ENCODE measurements at regions not wholly inside any gene's neighbourhood (a gene's known extent, or its start where the extent isn't known, plus 50 kb on each side); places are given as distances from the start of the nearest gene placed in this dataset.

DNA sequence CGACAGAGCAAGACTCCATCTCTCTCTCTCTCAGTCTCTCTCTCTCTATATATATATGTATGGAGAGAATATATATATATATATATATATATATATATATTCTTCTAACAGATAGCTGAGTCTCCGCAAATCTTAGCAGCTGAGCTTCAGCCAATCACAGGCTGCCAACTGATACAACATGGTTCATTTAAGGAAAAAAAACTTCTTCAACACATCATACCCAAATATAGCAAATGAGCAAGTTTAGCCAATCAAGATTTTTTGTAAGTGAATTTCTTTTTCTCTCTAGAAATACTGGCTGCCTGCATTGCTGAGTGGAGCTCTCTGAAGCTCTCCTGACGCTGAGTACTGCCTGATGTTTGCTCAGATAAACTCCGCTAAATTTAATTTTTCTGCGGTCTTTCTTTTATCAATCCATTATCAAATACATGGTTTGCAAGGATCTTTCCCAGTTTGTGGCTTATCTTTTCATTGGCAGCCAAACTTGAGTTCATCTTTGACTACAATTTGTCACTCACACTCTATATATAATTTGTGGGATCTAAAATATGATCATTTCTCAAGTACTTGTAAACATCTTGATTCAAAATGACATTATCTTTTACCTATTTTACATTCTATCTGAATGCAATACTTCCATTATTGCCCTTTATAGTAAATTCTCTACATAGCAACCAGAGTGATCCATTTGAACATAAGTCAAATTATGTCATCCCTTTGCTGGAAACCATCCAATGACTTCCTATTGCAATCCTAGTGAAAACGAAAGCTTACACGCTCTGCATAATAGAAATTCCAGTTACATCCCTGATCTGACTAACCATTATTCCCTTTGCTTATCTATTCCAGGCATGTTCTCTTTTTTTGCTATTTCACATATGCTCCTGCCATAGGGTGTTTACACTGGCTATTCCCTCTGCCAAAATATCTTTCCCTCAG, 2131.7 kb downstream of the MRPL39 start:
- H3K9me3 Mint-ChIP-seq (ENCODE audit: low read depth) = peaks cover 2% of the 10 kb centered on the region
- ATAC-seq (no peak), DNase-seq (no peak)
- CTCF ChIA-PET = no interaction called here
- H3K36me3 Mint-ChIP-seq = no peaks in the 10 kb centered on the region
- no peak overlapping the region for H3K4me3 Mint-ChIP-seq
- no peaks in the 10 kb centered on the region for H3K4me1 Mint-ChIP-seq
- H3K27ac Mint-ChIP-seq = no peak overlapping the region
- H3K27me3 Mint-ChIP-seq = no peaks in the 10 kb centered on the region

DNA sequence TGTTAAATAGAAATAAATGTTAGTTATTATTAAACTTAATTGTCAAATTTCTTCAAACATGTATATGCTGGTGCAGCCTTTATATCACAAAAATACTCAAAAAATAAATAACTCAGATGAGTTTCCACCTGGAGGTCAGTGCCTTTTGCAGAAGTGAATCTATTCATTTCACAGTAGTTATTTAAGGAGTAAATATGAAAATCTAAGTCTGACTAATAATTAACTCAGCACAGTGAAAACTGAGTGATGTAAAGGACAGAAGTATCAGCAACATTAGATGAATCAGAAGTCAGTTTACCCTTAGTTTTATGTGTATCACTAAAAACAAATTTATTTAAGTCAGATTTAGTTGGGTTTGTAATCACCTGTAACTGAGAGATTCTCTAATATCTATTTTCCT, 2135.4 kb downstream of the MRPL39 start:
- DNase-seq (no peak), ATAC-seq (no peak)
- H3K9me3 Mint-ChIP-seq (ENCODE audit: low read depth) = peaks cover 4% of the 10 kb centered on the region
- CTCF ChIA-PET = no interaction called here
- no peaks in the 10 kb centered on the region for H3K27me3 Mint-ChIP-seq
- no peak overlapping the region for H3K4me3 Mint-ChIP-seq
- no peak overlapping the region for H3K27ac Mint-ChIP-seq
- H3K36me3 Mint-ChIP-seq = no peaks in the 10 kb centered on the region
- no peaks in the 10 kb centered on the region for H3K4me1 Mint-ChIP-seq

DNA sequence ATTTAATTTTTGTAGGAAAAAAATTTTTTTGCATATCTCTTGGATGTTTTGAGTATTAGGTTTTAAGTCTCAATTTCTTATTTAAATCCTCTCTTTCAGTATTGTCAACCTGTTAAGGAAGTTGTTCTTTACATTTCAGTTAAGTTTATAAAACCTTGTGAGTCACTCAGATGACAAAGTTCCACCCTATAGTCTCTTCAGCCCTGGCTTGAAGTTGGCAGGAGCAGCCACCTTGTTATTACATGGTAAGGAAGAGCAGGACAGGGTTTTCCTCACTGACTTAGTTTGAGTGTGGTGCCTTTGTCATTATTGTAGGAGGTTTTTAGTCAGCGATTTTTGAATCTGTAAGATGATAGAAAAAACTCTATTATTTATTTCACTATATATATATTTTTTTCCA, 2143.9 kb downstream of the MRPL39 start:
- no peak overlapping the region for H3K27ac Mint-ChIP-seq
- DNase-seq = no peak
- no peaks in the 10 kb centered on the region for H3K4me1 Mint-ChIP-seq
- peaks cover 2% of the 10 kb centered on the region for H3K9me3 Mint-ChIP-seq (ENCODE audit: low read depth)
- no peak overlapping the region for H3K4me3 Mint-ChIP-seq
- ATAC-seq = no peak
- H3K36me3 Mint-ChIP-seq = no peaks in the 10 kb centered on the region
- H3K27me3 Mint-ChIP-seq = no peaks in the 10 kb centered on the region
- CTCF ChIA-PET = no interaction called here

DNA sequence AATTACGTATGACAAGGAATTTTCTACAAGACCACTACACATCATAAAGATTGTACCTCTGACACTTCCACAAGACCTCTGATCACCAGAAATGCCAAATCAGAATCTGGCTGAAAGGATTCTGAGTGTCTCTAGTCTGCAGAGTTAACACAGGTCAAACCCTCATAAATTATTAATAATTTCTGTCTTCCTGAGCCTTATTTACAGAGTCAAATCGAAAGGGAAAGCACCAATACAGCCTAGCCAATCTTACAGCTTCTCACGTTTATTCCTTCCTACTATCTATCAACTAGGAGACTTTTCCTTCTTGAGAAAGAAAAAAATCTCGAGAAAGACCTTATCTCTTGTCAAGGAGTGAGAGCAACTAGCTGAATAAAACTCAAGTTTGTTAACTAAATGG, 2151.6 kb downstream of the MRPL39 start:
- H3K4me1 Mint-ChIP-seq = no peaks in the 10 kb centered on the region
- H3K4me3 Mint-ChIP-seq = no peak overlapping the region
- no peak for DNase-seq
- no peak overlapping the region for H3K27ac Mint-ChIP-seq
- ATAC-seq = no peak
- peaks cover 2% of the 10 kb centered on the region for H3K9me3 Mint-ChIP-seq (ENCODE audit: low read depth)
- no peaks in the 10 kb centered on the region for H3K27me3 Mint-ChIP-seq
- CTCF ChIA-PET = no interaction called here
- no peaks in the 10 kb centered on the region for H3K36me3 Mint-ChIP-seq

DNA sequence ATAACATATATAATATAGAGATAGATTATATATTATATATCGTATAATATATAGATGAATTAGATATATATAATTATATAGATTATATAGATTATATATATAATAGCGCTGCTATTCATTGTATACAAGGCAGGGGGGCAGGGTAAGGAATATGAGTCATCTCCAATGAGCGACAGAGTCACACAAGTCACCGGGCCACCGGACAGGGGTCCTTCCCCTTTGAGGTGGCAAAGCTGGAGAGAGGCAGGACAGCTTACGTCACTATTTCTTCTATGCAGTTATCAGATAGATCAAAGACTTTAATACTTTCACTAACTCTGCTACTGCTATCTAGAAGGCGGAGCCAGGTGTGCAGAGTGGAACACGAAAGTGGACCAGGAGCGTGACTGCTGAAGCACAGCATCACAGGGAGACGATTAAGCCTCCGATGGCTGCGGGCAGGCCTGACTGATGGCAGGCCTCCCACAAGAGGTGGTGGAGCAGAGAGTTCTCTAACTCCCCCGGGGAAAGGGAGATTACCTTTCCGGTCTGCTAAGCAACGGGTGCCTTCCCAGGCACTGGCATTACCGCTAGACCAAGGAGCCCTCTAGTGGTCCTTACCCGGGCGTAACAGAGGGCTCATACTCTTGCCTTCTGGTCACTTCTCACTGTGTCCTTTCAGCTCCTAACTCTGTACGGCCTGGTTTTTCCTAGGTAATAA, 2154.7 kb downstream of the MRPL39 start:
- no peak for ATAC-seq
- Mint-ChIP-seq H3K4me3 (no peak overlapping the region), H3K36me3 (no peaks in the 10 kb centered on the region), H3K27ac (no peak overlapping the region), H3K9me3 (ENCODE audit: low read depth) (peaks cover 2% of the 10 kb centered on the region), H3K27me3 (no peaks in the 10 kb centered on the region), H3K4me1 (no peaks in the 10 kb centered on the region)
- no peak for DNase-seq
- CTCF ChIA-PET = no interaction called here

DNA sequence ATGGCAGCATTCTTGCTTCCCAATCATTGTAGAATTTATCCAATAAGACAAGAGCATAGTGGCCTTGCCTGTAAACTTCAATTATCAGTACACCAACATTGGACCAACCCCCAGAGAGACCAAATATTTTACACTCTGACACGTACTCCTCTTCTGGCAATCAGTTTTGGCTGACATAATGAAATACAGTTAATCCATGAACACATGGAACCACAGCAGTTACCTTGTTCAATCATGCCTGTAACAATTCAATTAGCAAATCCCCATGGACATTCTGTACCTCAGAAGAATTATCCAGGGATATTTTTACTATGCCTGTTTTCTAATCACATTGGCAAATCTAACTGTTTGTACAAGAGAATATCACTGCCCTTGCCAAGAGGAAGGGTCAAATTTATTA, 2162.0 kb downstream of the MRPL39 start:
- no peak for DNase-seq
- Mint-ChIP-seq H3K4me1 (no peaks in the 10 kb centered on the region), H3K27ac (no peak overlapping the region), H3K4me3 (no peak overlapping the region), H3K36me3 (no peaks in the 10 kb centered on the region), H3K9me3 (ENCODE audit: low read depth) (no peaks in the 10 kb centered on the region), H3K27me3 (no peaks in the 10 kb centered on the region)
- no peak for ATAC-seq
- CTCF ChIA-PET = no interaction called here

DNA sequence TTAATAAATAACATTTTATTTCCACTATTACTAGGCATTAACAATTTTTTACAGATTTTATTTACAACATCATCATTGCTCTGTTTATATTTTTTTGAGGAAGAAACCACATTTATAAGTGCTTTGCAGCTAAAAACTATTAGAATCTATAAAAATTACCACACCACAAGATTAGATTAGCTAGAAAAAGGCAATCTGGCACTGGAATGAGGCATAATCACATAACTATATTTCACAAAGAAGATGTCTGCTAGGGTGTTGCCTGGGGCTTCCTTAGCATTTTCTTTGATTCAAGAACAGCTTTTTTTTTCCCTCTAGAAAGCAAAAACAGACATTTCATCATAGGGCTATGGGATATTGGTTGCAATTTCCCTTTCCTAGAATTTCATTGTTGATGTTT, 2169.2 kb downstream of the MRPL39 start:
- DNase-seq (no peak), ATAC-seq (no peak)
- no peaks in the 10 kb centered on the region for H3K36me3 Mint-ChIP-seq
- no peak overlapping the region for H3K27ac Mint-ChIP-seq
- H3K4me1 Mint-ChIP-seq = no peaks in the 10 kb centered on the region
- CTCF ChIA-PET = no interaction called here
- no peak overlapping the region for H3K4me3 Mint-ChIP-seq
- H3K9me3 Mint-ChIP-seq (ENCODE audit: low read depth) = peaks cover 5% of the 10 kb centered on the region
- H3K27me3 Mint-ChIP-seq = no peaks in the 10 kb centered on the region

DNA sequence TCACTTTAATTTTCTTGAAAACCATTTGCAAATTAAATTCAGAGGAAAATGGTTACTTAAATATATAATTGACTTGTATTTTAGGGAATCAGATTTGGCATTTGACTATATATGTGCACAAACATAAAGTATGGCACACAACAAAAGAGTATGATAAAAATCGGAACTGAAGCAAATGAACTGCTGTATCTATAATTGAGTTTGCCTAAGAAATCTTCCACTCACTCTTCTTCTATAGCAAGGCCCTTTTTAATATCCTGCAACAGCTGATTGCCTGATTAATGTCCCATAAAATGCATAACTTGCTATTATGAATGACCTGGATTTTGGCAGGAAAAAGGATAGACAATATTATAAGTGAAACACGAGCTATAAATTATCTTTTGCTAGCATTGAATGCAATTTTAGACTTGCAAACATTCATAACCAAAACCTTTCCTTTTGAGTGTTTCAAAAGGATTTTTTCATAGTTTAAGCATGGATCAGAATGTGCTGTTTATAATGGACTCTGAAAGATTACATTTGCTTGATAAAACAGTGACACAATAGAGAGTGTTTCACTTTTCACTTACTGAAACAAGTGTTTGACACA, 2204.3 kb downstream of the MRPL39 start:
- H3K36me3 Mint-ChIP-seq = no peaks in the 10 kb centered on the region

DNA sequence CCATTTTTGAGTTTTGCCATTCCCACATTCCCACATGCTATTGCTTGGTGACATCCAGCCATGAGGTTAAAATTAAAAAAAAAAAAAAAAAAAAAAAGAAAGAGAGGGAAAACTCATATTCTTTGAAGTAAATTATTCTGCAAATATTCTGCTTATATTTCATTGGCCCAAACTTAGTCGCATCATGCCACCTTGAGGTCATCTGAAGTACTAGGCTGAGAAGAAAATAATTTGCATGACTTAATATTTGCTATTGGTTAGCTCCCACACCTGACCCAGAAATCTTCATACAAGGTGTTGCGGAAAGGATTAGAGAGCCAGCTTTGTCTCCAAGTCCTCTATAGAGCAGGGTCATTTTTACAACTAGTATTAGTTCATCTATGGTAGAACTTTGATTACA, 2206.0 kb downstream of the MRPL39 start:
- no peak for ATAC-seq
- H3K9me3 Mint-ChIP-seq (ENCODE audit: low read depth) = no peaks in the 10 kb centered on the region

More for the DNA sequence above, 2204.3 kb downstream of the MRPL39 start:
- DNase-seq (no peak), ATAC-seq (no peak)
- H3K4me1 Mint-ChIP-seq = no peaks in the 10 kb centered on the region
- no peaks in the 10 kb centered on the region for H3K27me3 Mint-ChIP-seq
- H3K27ac Mint-ChIP-seq = no peak overlapping the region
- no peaks in the 10 kb centered on the region for H3K9me3 Mint-ChIP-seq (ENCODE audit: low read depth)
- CTCF ChIA-PET = no interaction called here
- no peak overlapping the region for H3K4me3 Mint-ChIP-seq

DNA sequence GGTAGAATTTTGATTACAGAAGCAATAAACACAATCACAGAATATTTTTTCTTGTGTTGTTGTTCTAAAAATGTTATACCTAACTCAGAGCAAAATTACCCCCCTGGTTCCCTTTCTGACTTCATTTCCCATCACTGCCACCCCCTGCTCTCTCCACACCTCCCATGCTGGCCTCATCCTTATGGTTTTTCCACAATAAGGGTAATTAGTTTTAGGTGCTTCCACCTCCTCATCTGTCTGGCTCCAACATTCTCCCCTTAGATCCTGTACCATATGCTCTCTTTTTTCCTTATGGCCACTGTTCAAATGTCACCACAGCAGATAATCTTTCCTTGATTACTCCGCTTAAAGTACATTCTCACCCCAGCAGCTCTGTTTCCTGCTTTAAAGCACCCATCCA, 2208.6 kb downstream of the MRPL39 start:
- no peak overlapping the region for H3K27ac Mint-ChIP-seq

More for the DNA sequence above, 2206.0 kb downstream of the MRPL39 start:
- no peak for DNase-seq
- CTCF ChIA-PET = no interaction called here
- Mint-ChIP-seq H3K27me3 (no peaks in the 10 kb centered on the region), H3K27ac (no peak overlapping the region), H3K36me3 (no peaks in the 10 kb centered on the region), H3K4me1 (no peaks in the 10 kb centered on the region), H3K4me3 (no peak overlapping the region)

DNA sequence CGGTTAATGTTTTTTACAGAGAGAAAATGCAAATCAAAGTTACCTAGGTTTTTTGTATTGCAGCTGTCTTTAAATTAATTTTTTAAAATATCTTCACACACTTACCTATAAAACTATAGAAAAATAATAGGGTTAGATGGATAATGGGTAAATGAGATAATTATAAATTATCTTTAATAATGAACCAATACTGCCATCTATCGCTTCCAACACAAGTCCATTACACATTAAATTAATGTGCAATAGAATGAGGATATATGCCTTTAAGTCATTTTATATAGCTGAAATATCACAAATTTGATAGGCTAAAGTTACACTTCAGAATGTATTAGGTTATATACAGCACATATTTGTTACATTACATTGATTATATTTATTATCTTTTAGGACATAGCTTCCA, 2212.8 kb downstream of the MRPL39 start:
- H3K4me3 Mint-ChIP-seq = no peak overlapping the region
- no peaks in the 10 kb centered on the region for H3K4me1 Mint-ChIP-seq
- no peak overlapping the region for H3K27ac Mint-ChIP-seq
- no peaks in the 10 kb centered on the region for H3K9me3 Mint-ChIP-seq (ENCODE audit: low read depth)
- no peaks in the 10 kb centered on the region for H3K36me3 Mint-ChIP-seq
- DNase-seq = no peak
- CTCF ChIA-PET = no interaction called here
- no peak for ATAC-seq
- H3K27me3 Mint-ChIP-seq = no peaks in the 10 kb centered on the region

More for the DNA sequence above, 2208.6 kb downstream of the MRPL39 start:
- Mint-ChIP-seq H3K9me3 (ENCODE audit: low read depth) (no peaks in the 10 kb centered on the region), H3K27me3 (no peaks in the 10 kb centered on the region), H3K36me3 (no peaks in the 10 kb centered on the region), H3K4me3 (no peak overlapping the region), H3K4me1 (no peaks in the 10 kb centered on the region)
- DNase-seq (no peak), ATAC-seq (no peak)
- CTCF ChIA-PET = no interaction called here

DNA sequence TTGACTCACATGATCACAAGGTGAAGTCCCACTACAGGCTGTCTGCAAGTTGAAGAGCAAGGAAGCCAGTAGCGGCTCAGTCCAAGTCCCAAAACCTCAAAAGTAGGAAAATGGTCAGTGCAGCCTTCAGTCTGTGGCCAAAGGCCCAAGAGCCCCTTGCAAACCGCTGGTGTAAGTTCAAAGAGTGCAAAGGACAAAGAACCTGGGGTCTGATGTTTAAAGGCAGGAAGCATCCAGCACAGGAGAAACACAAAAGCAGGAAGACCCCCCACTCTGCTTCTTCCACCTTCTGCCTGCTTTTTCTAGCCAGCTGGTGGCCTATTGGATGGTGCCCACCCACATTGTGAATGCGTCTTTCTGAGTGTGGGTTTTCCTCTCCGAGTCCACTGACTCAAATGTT, 2222.6 kb downstream of the MRPL39 start:
- Mint-ChIP-seq H3K27ac (no peak overlapping the region), H3K9me3 (ENCODE audit: low read depth) (no peaks in the 10 kb centered on the region), H3K27me3 (no peaks in the 10 kb centered on the region), H3K4me1 (no peaks in the 10 kb centered on the region), H3K36me3 (no peaks in the 10 kb centered on the region), H3K4me3 (no peak overlapping the region)
- ATAC-seq (no peak), DNase-seq (no peak)
- CTCF ChIA-PET = no interaction called here

DNA sequence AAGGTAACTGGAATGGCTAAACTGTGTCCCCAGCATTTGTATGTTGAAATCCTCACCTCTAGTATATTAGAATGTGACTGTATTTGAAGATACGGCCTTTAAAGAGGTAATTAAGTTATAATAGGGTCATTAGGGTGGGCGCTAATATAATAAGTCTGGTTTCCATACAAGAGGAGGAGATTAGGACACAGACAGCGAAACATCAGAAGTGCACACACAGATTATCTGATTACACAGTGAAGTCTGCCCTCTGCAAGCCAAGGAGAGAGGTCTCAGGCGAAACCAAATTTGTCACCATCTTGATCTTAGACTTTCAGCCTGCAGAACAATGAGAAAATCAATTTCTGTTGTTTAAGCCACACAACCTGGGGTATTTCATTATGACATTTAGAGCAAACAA, 2233.1 kb downstream of the MRPL39 start:
- ATAC-seq (no peak), DNase-seq (no peak)
- H3K4me1 Mint-ChIP-seq = no peaks in the 10 kb centered on the region
- no peaks in the 10 kb centered on the region for H3K36me3 Mint-ChIP-seq
- no peaks in the 10 kb centered on the region for H3K27me3 Mint-ChIP-seq
- no peak overlapping the region for H3K27ac Mint-ChIP-seq
- CTCF ChIA-PET = no interaction called here
- peaks cover 7% of the 10 kb centered on the region for H3K9me3 Mint-ChIP-seq (ENCODE audit: low read depth)
- H3K4me3 Mint-ChIP-seq = no peak overlapping the region

DNA sequence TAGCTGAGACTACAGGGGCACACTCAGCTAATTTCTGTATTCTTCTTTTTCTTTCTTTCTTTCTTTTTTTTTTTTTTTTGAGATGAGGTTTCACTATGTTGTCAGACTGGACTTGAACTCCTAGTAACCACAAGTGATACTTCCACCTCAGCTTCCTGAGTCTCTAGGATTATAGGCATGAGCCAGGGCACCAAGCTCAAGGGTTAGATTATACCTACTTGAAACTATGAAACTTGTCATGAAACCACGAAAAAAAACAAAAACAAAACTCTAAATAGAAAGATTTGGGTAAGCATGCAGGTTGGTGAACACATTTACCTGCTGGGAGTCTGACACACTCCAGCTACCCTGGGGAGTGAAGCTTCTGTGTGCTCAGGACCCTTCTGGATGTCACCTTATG, 2250.4 kb downstream of the MRPL39 start:
- Mint-ChIP-seq H3K27me3 (no peaks in the 10 kb centered on the region), H3K4me3 (no peak overlapping the region), H3K36me3 (no peaks in the 10 kb centered on the region), H3K4me1 (no peaks in the 10 kb centered on the region), H3K27ac (no peak overlapping the region), H3K9me3 (ENCODE audit: low read depth) (peaks cover 9% of the 10 kb centered on the region)
- DNase-seq = no peak
- no peak for ATAC-seq
- CTCF ChIA-PET = interaction anchor here (0.7 kb wide), 1 partner anchor 1445 kb away, joined by 5 read pairs; no protein-coding TSS in a partner anchor
